Kidney tubule cell (primary cell): ENCODE measurements at regions not wholly inside any gene's neighbourhood (a gene's known extent, or its start where the extent isn't known, plus 50 kb on each side); places are given as distances from the start of the nearest gene placed in this dataset.
A peak's percentile ranks its signal among the peaks of the same experiment; 100 is the strongest.

Experiments
- DNase-seq: peaks from one replicate; pipeline ENCODE4 v3.0.0-alpha.2; 2018; ENCODE audit warnings: low spot score

- DNase-seq, result no peak
Measured at GRCh38 chr12:45102818-45103217, 51.9 kb upstream of the DBX2 start.

- no peak for DNase-seq
Measured at GRCh38 chr12:45105996-45106395, 55.1 kb upstream of the DBX2 start.

GRCh38 chr12:45112306-45112705 lies 61.4 kb upstream of the DBX2 start:
- no peak for DNase-seq

- DNase-seq, result peak; percentile 12
Measured at GRCh38 chr12:45121224-45121623, 70.3 kb upstream of the DBX2 start.

GRCh38 chr12:45122768-45123380 lies 72.0 kb upstream of the DBX2 start:
- peak; percentile 38 for DNase-seq

GRCh38 chr12:45124485-45125155 lies 73.7 kb upstream of the DBX2 start:
- no peak for DNase-seq

GRCh38 chr12:45125997-45126396 lies 75.1 kb upstream of the DBX2 start:
- peak; percentile 61 for DNase-seq

GRCh38 chr12:45128637-45129036 lies 77.7 kb upstream of the DBX2 start:
- no peak for DNase-seq

GRCh38 chr12:45130881-45131281 lies 80.0 kb upstream of the DBX2 start:
- DNase-seq, result peak; percentile 66

- DNase-seq, result no peak
Measured at GRCh38 chr12:45131506-45131905, 80.6 kb upstream of the DBX2 start.

- no peak for DNase-seq
Measured at GRCh38 chr12:45138609-45139008, 77.3 kb upstream of the ANO6 start.

GRCh38 chr12:45148006-45148405 lies 67.9 kb upstream of the ANO6 start:
- DNase-seq, result no peak

- no peak for DNase-seq
Measured at GRCh38 chr12:45148619-45149018, 67.3 kb upstream of the ANO6 start.

GRCh38 chr12:45165284-45165683 lies 50.6 kb upstream of the ANO6 start:
- no peak for DNase-seq

GRCh38 chr12:45166056-45166455 lies 49.8 kb upstream of the ANO6 start:
- DNase-seq, result peak; percentile 26
